GM12878 (cell line): ENCODE measurements at regions not wholly inside any gene's neighbourhood (a gene's known extent, or its start where the extent isn't known, plus 50 kb on each side); places are given as distances from the start of the nearest gene placed in this dataset.
A peak's percentile ranks its signal among the peaks of the same experiment; 100 is the strongest.

Experiments used
- ATF2 ChIP-seq: IDR thresholded peaks from 2 replicates; pipeline ENCODE4 v1.6.1; 2012; ENCODE audit warnings: low read length, inconsistent platforms
- BCL11A ChIP-seq: IDR thresholded peaks from 2 replicates; pipeline ENCODE4 v1.6.1; 2011; ENCODE audit warnings: low read depth, low read length
- CBX3 ChIP-seq: fragments of 200-600 bp; sonication (generic); IDR thresholded peaks from 2 replicates; pipeline ENCODE4 v1.6.1; 2016; ENCODE audit warnings: low read depth, borderline replicate concordance
- GATAD2B ChIP-seq: fragments of 450-650 bp; conservative IDR thresholded peaks from 2 replicates; pipeline ENCODE4 v1.6.1; 2017; ENCODE audit warnings: low read depth, mild to moderate bottlenecking, moderate library complexity
- HDAC6 ChIP-seq: fragments of 200-600 bp; sonication (generic); IDR thresholded peaks from one replicate; pipeline ENCODE4 v1.8.0; 2017; ENCODE audit warnings: antibody characterized with exemption; ENCODE audit not compliant: unreplicated experiment
- MTA2 ChIP-seq: fragments of 450-650 bp; IDR thresholded peaks from 2 replicates; pipeline ENCODE4 v1.6.1; 2016; ENCODE audit warnings: low read depth, mild to moderate bottlenecking, moderate library complexity
- NRF1 ChIP-seq: conservative IDR thresholded peaks from 2 replicates; pipeline ENCODE4 v1.6.1; 2011; ENCODE audit warnings: mild to moderate bottlenecking, low read depth, low read length, improper control_type of control experiment
- PRDM15 ChIP-seq: fragments of 450-650 bp; formaldehyde crosslinking; IDR thresholded peaks from 2 replicates; pipeline ENCODE4 v1.4.0; 2020; ENCODE audit warnings: mild to moderate bottlenecking, moderate library complexity
- SIN3A ChIP-seq: IDR thresholded peaks from 2 replicates; pipeline ENCODE4 v1.6.1; 2012; ENCODE audit warnings: low read depth, low read length, improper control_type of control experiment
- SKIL ChIP-seq: fragments of 450-650 bp; IDR thresholded peaks from 2 replicates; pipeline ENCODE4 v1.6.1; 2017; ENCODE audit warnings: mild to moderate bottlenecking, low read depth, inconsistent platforms; ENCODE audit not compliant: poor library complexity, severe bottlenecking
- SREBF2 ChIP-seq: IDR thresholded peaks from 2 replicates; pipeline ENCODE4 v1.6.1; 2012; ENCODE audit warnings: mild to moderate bottlenecking, low read length
- STAT1 ChIP-seq: fragments of 450-650 bp; conservative IDR thresholded peaks from 2 replicates; pipeline ENCODE4 v1.6.1; 2014; ENCODE audit warnings: antibody characterized with exemption, mild to moderate bottlenecking
- SUZ12 ChIP-seq: fragments of 200-600 bp; sonication (generic); IDR thresholded peaks from one replicate; pipeline ENCODE4 v1.6.1; 2018; ENCODE audit warnings: antibody characterized with exemption, mild to moderate bottlenecking; ENCODE audit not compliant: unreplicated experiment
- TCF12 ChIP-seq: IDR thresholded peaks from 2 replicates; pipeline ENCODE4 v1.6.1; 2011; ENCODE audit warnings: low read depth, mild to moderate bottlenecking, low read length
- TCF3 ChIP-seq: IDR thresholded peaks from 2 replicates; pipeline ENCODE4 v1.6.1; 2012; ENCODE audit warnings: low read depth, mild to moderate bottlenecking, low read length, borderline replicate concordance; ENCODE audit not compliant: insufficient read depth
- USF1 ChIP-seq: IDR thresholded peaks from 2 replicates; pipeline ENCODE4 v1.6.1; 2011; ENCODE audit warnings: borderline replicate concordance, low read depth, mild to moderate bottlenecking, moderate library complexity, mixed read lengths, low read length; ENCODE audit not compliant: insufficient read depth; ENCODE audit errors: extremely low read length
- ZBTB4 ChIP-seq: fragments of 450-650 bp; formaldehyde crosslinking; IDR thresholded peaks from 2 replicates; pipeline ENCODE4 v1.4.0; 2022; ENCODE audit warnings: mild to moderate bottlenecking, moderate library complexity
- ZNF274 ChIP-seq: IDR thresholded peaks from one replicate; pipeline ENCODE4 v1.8.0; 2011; ENCODE audit not compliant: insufficient read length, insufficient read depth
- ZZZ3 ChIP-seq: IDR thresholded peaks from 2 replicates; pipeline ENCODE4 v1.6.1; 2011; ENCODE audit warnings: low read depth; ENCODE audit not compliant: control insufficient read depth, insufficient read length

GRCh38 chr13:29935309-29935981 lies 85.0 kb upstream of the UBL3 start (continued):
- TF ChIP-seq USF1 (no peak), TCF12 (peak; percentile 96), SKIL (peak; percentile 84), SIN3A (no peak), STAT1 (no peak), ZNF274 (no peak), SREBF2 (no peak), BCL11A (peak; percentile 50; the same call in 1 of the 2 replicates), MTA2 (peak; percentile 70), ZBTB4 (CRISPR knock-in tag) (no peak), NRF1 (no peak), SUZ12 (no peak), GATAD2B (no peak), TCF3 (peak; percentile 95), PRDM15 (CRISPR knock-in tag) (no peak), ZZZ3 (no peak), CBX3 (no peak), ATF2 (peak; percentile 52; the same call in 1 of the 2 replicates), HDAC6 (no peak)
